Activated T-helper 17 cell treated with anti-CD3 and anti-CD28 coated beads, Interleukin-2, amount 50 U/mL, for 72 hours (primary cell): ENCODE measurements at regions not wholly inside any gene's neighbourhood (a gene's known extent, or its start where the extent isn't known, plus 50 kb on each side); places are given as distances from the start of the nearest gene placed in this dataset.
A peak's percentile ranks its signal among the peaks of the same experiment; 100 is the strongest.
"Not testable (repeated sequence)": the region's sequence is repeated elsewhere in the genome, so short reads cannot be mapped to it uniquely, and the experiment has no call there.

ENCODE experiments used
- ATAC-seq: fragments of 150-1000 bp; cut with Tn5 transposase; replicated peaks from 2 replicates; pipeline ENCODE4 v1.10.0; 2021; ENCODE audit warnings: mild to moderate bottlenecking, moderate library complexity
- H3K27ac Mint-ChIP-seq: one replicate; pipeline ENCODE4 v1.8.0; 2022; ENCODE audit warnings: mixed read lengths
- H3K27me3 Mint-ChIP-seq: one replicate; pipeline ENCODE4 v1.8.0; 2022; ENCODE audit warnings: mixed read lengths
- H3K36me3 Mint-ChIP-seq: one replicate; pipeline ENCODE4 v1.8.0; 2022; ENCODE audit warnings: low read depth, mild to moderate bottlenecking, mixed read lengths
- H3K4me1 Mint-ChIP-seq: one replicate; pipeline ENCODE4 v1.8.0; 2022; ENCODE audit warnings: mixed read lengths
- H3K4me3 Mint-ChIP-seq: one replicate; pipeline ENCODE4 v1.8.0; 2022; ENCODE audit warnings: mild to moderate bottlenecking, mixed read lengths
- H3K9me3 Mint-ChIP-seq: one replicate; pipeline ENCODE4 v1.8.0; 2022; ENCODE audit warnings: mixed read lengths

DNA sequence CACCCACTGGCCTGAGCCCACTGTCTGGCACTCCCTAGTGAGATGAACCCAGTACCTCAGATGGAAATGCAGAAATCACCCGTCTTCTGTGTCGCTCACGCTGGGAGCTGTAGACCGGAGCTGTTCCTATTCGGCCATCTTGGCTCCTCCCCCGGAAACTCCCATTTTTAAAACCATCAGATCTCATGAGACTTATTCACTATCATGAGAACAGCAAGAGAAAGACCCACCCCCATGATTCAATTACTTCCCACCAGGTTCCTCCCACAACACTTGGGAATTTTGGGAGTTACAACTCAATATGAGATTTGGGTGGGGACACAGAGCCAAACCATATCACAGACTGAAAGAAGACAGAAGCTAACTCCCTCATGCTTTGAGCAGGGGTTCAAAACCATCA lies 134.5 kb downstream of the SLC39A8 start:
- not testable (repeated sequence) for H3K4me1 Mint-ChIP-seq, H3K9me3 Mint-ChIP-seq, ATAC-seq, H3K27ac Mint-ChIP-seq, H3K4me3 Mint-ChIP-seq, H3K36me3 Mint-ChIP-seq
- peaks cover 17% of the 10 kb centered on the region for H3K27me3 Mint-ChIP-seq

- H3K4me1 Mint-ChIP-seq, ATAC-seq, H3K27me3 Mint-ChIP-seq, H3K9me3 Mint-ChIP-seq, H3K4me3 Mint-ChIP-seq, H3K36me3 Mint-ChIP-seq, H3K27ac Mint-ChIP-seq: not testable (repeated sequence)
Observed at GRCh38 chr4:102204634-102205033, 140.6 kb downstream of the SLC39A8 start.

DNA sequence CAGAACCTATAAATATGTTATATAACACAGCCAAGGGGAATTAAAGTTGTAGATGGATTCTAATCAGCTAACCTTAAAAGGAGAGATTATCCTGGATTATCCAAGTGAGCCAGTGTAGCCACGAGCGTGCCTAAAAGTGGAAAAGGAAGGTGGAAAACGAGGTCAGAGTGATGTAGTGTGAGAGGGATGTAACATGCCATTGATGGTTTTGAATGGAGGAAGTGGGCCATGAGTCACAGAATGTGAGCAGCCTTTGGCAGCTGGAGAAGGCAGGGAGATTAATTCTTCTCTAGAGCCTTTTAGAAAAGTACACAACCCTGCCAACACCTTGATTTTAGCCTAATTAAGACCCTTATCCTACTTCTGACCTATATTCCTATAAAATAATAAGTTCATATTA lies 149.1 kb downstream of the SLC39A8 start:
- H3K36me3 Mint-ChIP-seq, result no peaks in the 10 kb centered on the region
- no peaks in the 10 kb centered on the region for H3K4me1 Mint-ChIP-seq
- ATAC-seq, result peak; percentile 24
- H3K4me3 Mint-ChIP-seq, result no peak overlapping the region
- H3K27ac Mint-ChIP-seq, result no peak overlapping the region
- H3K9me3 Mint-ChIP-seq, result no peaks in the 10 kb centered on the region
- H3K27me3 Mint-ChIP-seq, result peaks cover 4% of the 10 kb centered on the region

DNA sequence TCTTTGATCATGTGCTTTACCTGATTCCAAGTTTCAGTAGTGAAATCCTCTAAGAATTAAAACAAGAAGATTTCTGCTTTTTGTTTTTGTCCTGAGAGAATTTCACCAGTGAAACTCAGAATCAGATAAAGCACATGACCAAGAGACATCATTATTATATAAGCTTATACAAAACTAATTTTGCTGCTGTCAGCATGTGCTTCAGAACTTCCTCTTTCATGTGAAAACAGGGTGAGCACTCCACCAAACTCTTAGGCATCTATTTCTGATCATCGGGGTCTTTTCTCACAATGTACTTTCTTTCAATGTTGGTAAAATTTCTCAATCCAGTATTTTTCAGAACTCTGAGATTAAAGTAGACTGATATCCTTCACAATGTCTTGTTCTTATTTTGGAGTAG lies 152.1 kb downstream of the SLC39A8 start:
- Mint-ChIP-seq H3K27me3 (peaks cover 4% of the 10 kb centered on the region), H3K4me3 (no peak overlapping the region), H3K36me3 (no peaks in the 10 kb centered on the region), H3K9me3 (no peaks in the 10 kb centered on the region), H3K27ac (no peak overlapping the region), H3K4me1 (no peaks in the 10 kb centered on the region)
- no peak for ATAC-seq

GRCh38 chr4:102180046-102180445 lies 165.2 kb downstream of the SLC39A8 start:
- Mint-ChIP-seq H3K36me3 (no peaks in the 10 kb centered on the region), H3K9me3 (no peaks in the 10 kb centered on the region)

GRCh38 chr4:102174719-102175189 lies 170.5 kb downstream of the SLC39A8 start:
- Mint-ChIP-seq H3K9me3 (no peaks in the 10 kb centered on the region), H3K4me3 (no peak overlapping the region), H3K4me1 (no peaks in the 10 kb centered on the region), H3K36me3 (no peaks in the 10 kb centered on the region), H3K27ac (no peak overlapping the region), H3K27me3 (no peaks in the 10 kb centered on the region)
- ATAC-seq, result no peak

More at GRCh38 chr4:102180046-102180445, 165.2 kb downstream of the SLC39A8 start:
- ATAC-seq, result no peak
- Mint-ChIP-seq H3K27me3 (peaks cover 6% of the 10 kb centered on the region), H3K4me3 (no peak overlapping the region), H3K27ac (no peak overlapping the region), H3K4me1 (no peaks in the 10 kb centered on the region)

- Mint-ChIP-seq H3K27ac (no peak overlapping the region), H3K27me3 (no peaks in the 10 kb centered on the region)
- ATAC-seq, result no peak
Observed at GRCh38 chr4:102172341-102172740, 172.9 kb downstream of the SLC39A8 start.

DNA sequence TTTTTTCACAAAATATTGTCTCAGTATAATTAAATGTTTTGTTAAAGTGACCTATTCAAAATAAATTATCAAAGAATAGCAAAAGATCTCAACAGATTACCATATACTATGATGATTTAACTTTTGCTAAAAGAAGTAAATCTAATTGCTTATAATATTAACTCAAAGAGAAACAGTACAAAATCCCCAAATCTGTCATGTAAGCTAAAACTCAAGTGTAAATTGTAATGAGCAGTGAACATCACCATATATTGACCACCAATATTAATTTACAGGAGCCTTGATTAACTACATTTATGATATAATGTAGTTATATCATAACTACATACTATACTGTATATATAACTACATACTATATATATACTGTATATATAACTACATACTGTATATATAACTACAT lies 174.4 kb downstream of the SLC39A8 start:
- no peaks in the 10 kb centered on the region for H3K4me1 Mint-ChIP-seq
- no peaks in the 10 kb centered on the region for H3K9me3 Mint-ChIP-seq
- H3K4me3 Mint-ChIP-seq, result no peak overlapping the region
- H3K27ac Mint-ChIP-seq, result no peak overlapping the region
- no peaks in the 10 kb centered on the region for H3K27me3 Mint-ChIP-seq
- ATAC-seq, result no peak
- H3K36me3 Mint-ChIP-seq, result no peaks in the 10 kb centered on the region

More at GRCh38 chr4:102172341-102172740, 172.9 kb downstream of the SLC39A8 start:
- H3K4me1 Mint-ChIP-seq, result no peaks in the 10 kb centered on the region
- no peaks in the 10 kb centered on the region for H3K9me3 Mint-ChIP-seq
- H3K36me3 Mint-ChIP-seq, result no peaks in the 10 kb centered on the region
- no peak overlapping the region for H3K4me3 Mint-ChIP-seq

DNA sequence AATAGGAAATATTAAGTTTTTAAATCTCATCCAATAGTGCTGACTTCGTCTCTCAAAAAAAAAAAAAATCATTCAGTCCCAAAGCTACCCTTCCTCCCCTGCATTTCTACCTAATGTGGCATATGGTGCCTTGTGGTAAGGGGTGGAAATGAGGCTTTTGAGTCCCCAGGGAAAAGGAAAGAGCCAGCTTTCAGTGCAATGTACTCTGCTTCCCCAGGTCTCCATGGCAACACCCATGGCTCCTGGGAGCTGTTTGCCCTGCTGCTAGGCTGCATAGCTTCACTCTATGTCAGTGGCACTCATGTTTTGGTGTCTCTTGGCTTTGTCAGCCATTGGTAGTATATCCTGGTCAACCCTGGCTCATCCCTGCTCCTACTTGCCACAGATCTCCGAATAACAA lies 175.9 kb downstream of the SLC39A8 start:
- H3K4me3 Mint-ChIP-seq, result no peak overlapping the region
- H3K9me3 Mint-ChIP-seq, result no peaks in the 10 kb centered on the region
- no peaks in the 10 kb centered on the region for H3K4me1 Mint-ChIP-seq
- no peaks in the 10 kb centered on the region for H3K36me3 Mint-ChIP-seq
- H3K27ac Mint-ChIP-seq, result no peak overlapping the region
- H3K27me3 Mint-ChIP-seq, result no peaks in the 10 kb centered on the region
- no peak for ATAC-seq

DNA sequence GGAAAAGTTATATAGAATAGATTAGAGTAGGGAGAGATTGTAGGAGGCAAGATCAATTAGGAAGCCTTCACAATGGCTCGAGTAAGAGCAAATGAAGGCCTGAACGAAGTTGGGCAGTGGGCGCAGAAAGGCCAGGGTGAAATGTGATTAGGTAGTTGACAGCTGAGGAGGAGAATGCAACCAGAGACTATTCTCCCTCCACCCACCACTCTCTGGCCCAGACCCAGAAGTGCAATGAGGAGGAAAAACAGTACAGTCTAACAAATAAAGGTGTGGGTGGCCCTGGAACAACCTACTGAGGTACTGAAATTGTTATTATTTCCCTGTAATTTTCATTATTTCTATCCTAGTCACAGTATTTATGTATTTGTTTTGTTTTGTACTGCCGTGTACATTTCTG lies 176.7 kb downstream of the SLC39A8 start:
- no peak overlapping the region for H3K4me3 Mint-ChIP-seq
- no peaks in the 10 kb centered on the region for H3K36me3 Mint-ChIP-seq
- H3K4me1 Mint-ChIP-seq, result no peaks in the 10 kb centered on the region
- H3K27ac Mint-ChIP-seq, result no peak overlapping the region
- H3K27me3 Mint-ChIP-seq, result no peaks in the 10 kb centered on the region
- no peaks in the 10 kb centered on the region for H3K9me3 Mint-ChIP-seq
- ATAC-seq, result no peak

DNA sequence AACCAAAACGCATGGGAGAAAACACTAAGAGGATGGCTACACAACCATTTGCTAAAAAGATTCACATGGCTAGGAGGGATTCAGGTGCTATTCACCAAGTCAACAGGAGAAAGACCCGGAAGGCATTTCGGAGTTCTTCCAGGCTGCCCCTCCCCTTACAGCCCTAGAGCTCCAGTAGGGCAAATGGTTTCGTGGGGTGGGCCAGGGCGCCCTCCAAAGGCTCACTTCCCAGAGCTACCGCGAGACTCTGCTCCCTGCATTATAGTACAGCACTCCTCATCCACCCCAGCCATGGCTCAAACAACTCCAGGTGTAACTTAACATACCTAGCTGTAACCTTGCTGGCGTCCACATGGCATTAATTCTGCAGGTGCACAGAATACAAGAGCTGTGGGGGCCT lies 179.7 kb downstream of the SLC39A8 start:
- no peaks in the 10 kb centered on the region for H3K4me1 Mint-ChIP-seq
- H3K9me3 Mint-ChIP-seq, result no peaks in the 10 kb centered on the region
- H3K36me3 Mint-ChIP-seq, result no peaks in the 10 kb centered on the region
- H3K27ac Mint-ChIP-seq, result no peak overlapping the region
- no peak overlapping the region for H3K4me3 Mint-ChIP-seq
- no peak for ATAC-seq
- no peaks in the 10 kb centered on the region for H3K27me3 Mint-ChIP-seq

DNA sequence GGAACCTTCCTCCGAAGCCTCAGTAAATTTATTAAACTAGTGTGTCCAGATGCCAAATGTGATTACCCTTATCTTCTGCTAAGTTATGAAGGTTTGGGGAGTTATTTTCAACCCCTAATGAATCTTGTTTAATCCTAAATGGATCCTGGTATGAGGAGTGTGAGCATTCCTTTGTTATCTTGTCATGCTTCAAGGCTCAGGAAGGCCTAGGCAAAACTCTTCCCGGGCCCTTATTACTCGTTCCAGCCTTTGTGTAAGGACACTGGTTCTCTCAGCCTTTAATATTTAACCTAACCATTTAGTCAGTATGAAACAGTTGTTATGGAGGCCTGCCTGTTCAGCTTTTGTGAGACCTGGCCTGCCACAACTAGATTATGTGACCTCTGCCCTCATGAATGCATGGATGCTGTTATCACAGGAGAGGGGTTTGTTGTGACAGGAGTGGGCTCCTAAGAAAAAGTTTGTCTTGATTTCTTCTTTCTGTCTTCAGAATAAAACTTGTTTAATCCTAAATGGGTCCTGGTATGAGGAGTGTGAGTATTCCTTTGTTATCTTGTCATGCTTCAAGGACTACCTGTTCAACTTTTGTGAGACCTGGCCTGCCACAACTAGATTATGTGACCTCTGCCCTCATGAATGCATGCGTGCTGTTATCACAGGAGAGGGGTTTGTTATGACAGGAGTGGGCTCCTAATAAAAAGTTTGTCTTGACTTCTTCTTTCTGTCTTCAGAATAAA lies 181.7 kb downstream of the SLC39A8 start:
- Mint-ChIP-seq H3K27me3 (no peaks in the 10 kb centered on the region), H3K9me3 (no peaks in the 10 kb centered on the region), H3K4me1 (no peaks in the 10 kb centered on the region), H3K4me3 (no peak overlapping the region), H3K36me3 (no peaks in the 10 kb centered on the region), H3K27ac (no peak overlapping the region)
- no peak for ATAC-seq

- Mint-ChIP-seq H3K36me3 (no peaks in the 10 kb centered on the region), H3K4me1 (no peaks in the 10 kb centered on the region), H3K27ac (no peak overlapping the region), H3K4me3 (no peak overlapping the region), H3K27me3 (no peaks in the 10 kb centered on the region), H3K9me3 (no peaks in the 10 kb centered on the region)
- ATAC-seq, result no peak
Observed at GRCh38 chr4:102157984-102158383, 187.3 kb downstream of the SLC39A8 start.

GRCh38 chr4:102153391-102153790 lies 191.9 kb downstream of the SLC39A8 start:
- H3K27ac Mint-ChIP-seq, result no peak overlapping the region
- no peaks in the 10 kb centered on the region for H3K9me3 Mint-ChIP-seq
- H3K36me3 Mint-ChIP-seq, result no peaks in the 10 kb centered on the region
- no peaks in the 10 kb centered on the region for H3K4me1 Mint-ChIP-seq
- H3K4me3 Mint-ChIP-seq, result no peak overlapping the region
- no peaks in the 10 kb centered on the region for H3K27me3 Mint-ChIP-seq
- no peak for ATAC-seq

GRCh38 chr4:102151696-102152095 lies 193.6 kb downstream of the SLC39A8 start:
- no peak overlapping the region for H3K4me3 Mint-ChIP-seq

DNA sequence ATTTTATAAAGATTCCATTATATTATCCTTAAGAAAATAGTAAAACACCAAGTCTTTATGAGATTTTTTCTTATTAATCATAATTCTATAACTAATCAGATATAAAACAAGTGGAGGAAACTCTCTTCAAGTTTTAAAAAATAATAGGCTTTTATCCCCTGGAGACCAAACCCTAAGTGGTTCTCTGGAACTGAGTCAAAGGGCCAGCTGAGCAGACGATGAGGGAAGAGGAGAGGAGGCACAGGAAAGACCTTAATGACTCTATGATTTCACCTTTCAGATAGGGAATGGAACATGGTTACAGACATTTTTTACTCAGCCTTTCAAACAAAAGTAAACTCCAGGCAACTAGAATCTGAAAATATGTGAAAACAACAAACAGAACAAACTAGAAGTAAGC lies 201.8 kb downstream of the SLC39A8 start:
- no peak for ATAC-seq
- no peaks in the 10 kb centered on the region for H3K9me3 Mint-ChIP-seq
- no peaks in the 10 kb centered on the region for H3K4me1 Mint-ChIP-seq
- peaks cover 7% of the 10 kb centered on the region for H3K27me3 Mint-ChIP-seq
- H3K27ac Mint-ChIP-seq, result no peak overlapping the region
- no peak overlapping the region for H3K4me3 Mint-ChIP-seq
- H3K36me3 Mint-ChIP-seq, result no peaks in the 10 kb centered on the region

More at GRCh38 chr4:102151696-102152095, 193.6 kb downstream of the SLC39A8 start:
- ATAC-seq, result no peak
- Mint-ChIP-seq H3K36me3 (no peaks in the 10 kb centered on the region), H3K27me3 (no peaks in the 10 kb centered on the region), H3K4me1 (no peaks in the 10 kb centered on the region), H3K27ac (no peak overlapping the region), H3K9me3 (no peaks in the 10 kb centered on the region)
